B cell (primary cell): ENCODE measurements at regions not wholly inside any gene's neighbourhood (a gene's known extent, or its start where the extent isn't known, plus 50 kb on each side); places are given as distances from the start of the nearest gene placed in this dataset.

ENCODE experiments used
- EZH2 ChIP-seq: IDR thresholded peaks from 2 replicates; pipeline ENCODE4 v1.6.1; 2012; ENCODE audit warnings: borderline replicate concordance, low read depth, mild to moderate bottlenecking, moderate library complexity, low read length; ENCODE audit not compliant: insufficient read depth, poor library complexity, severe bottlenecking
- TF ChIP-seq, protein P1 (sequence below): fragments of 200-600 bp; IDR thresholded peaks from one replicate; pipeline ENCODE4 v1.8.0; 2022; ENCODE audit warnings: antibody characterized with exemption, mild to moderate bottlenecking

- no peak for TF ChIP-seq EZH2
- TF ChIP-seq, protein P1, sequence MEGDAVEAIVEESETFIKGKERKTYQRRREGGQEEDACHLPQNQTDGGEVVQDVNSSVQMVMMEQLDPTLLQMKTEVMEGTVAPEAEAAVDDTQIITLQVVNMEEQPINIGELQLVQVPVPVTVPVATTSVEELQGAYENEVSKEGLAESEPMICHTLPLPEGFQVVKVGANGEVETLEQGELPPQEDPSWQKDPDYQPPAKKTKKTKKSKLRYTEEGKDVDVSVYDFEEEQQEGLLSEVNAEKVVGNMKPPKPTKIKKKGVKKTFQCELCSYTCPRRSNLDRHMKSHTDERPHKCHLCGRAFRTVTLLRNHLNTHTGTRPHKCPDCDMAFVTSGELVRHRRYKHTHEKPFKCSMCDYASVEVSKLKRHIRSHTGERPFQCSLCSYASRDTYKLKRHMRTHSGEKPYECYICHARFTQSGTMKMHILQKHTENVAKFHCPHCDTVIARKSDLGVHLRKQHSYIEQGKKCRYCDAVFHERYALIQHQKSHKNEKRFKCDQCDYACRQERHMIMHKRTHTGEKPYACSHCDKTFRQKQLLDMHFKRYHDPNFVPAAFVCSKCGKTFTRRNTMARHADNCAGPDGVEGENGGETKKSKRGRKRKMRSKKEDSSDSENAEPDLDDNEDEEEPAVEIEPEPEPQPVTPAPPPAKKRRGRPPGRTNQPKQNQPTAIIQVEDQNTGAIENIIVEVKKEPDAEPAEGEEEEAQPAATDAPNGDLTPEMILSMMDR = no peak
These were observed 328.9 kb downstream of the NUF2 start for GRCh38 chr1:163650624-163651023.
